GM21390 (cell line): ENCODE measurements at regions not wholly inside any gene's neighbourhood (a gene's known extent, or its start where the extent isn't known, plus 50 kb on each side); places are given as distances from the start of the nearest gene placed in this dataset.

ENCODE experiments used
- ATAC-seq: cut with Tn5 transposase; IDR thresholded peaks from one replicate; pipeline ENCODE4 v1.9.1; 2021; ENCODE audit not compliant: unreplicated experiment

DNA sequence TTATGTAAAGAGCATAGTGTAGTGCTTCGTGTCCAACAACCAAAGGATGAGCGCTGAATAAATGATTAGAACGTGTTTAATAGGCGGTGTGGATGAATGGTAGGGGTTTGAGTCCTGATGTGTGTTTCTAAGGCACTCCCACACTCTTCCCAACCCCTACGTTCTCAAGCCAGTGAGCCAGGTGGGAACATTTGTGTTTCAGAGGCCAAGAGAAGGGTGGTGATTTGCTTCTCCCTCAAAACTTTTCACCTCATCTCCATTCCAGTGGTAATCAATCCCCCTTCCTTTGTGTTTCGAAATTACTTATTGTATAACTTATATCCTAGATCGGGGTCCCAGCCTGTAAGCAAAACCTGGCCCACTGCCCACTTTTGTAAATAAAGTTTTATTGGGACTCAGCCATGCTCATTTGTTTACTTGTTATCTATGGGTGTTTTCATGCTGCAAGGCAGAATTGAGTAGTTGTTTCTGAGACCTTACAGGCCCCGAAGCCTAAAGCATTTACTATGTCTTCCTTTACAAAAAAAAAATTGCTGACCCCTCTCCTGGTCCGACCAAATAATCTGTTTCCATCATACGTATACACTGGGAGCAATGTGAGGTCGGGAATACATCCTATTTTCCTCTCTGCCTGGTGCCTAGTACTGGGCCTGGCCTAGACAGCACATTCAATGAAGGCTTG, 150.8 kb upstream of the MYCN start:
- no peak for ATAC-seq

- ATAC-seq = no peak
Measured at GRCh38 chr2:15790326-15790725, 150.0 kb upstream of the MYCN start.

DNA sequence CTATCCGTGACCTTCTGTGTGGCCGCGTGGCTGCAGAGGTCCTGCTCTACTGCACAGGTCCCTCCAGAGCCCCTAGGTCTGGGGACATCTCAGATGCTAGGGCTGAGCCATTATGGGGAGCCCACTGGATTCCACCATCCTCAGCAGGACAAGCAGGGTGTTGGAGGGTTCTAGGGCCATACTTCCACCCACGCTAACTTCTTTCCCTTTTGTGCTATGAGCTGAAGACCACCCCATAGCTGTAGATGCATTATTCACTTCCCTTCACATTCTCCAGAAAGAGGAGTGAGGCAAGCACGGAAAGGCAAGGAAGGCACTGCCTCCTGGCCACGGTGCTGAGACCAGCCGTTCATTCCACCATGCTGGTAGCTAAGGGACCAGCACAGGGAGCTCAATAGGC, 149.5 kb upstream of the MYCN start:
- no peak for ATAC-seq

- no peak for ATAC-seq
Measured at GRCh38 chr2:15791294-15791693, 149.1 kb upstream of the MYCN start.

- no peak for ATAC-seq
Measured at GRCh38 chr2:15792331-15792730, 148.0 kb upstream of the MYCN start.

DNA sequence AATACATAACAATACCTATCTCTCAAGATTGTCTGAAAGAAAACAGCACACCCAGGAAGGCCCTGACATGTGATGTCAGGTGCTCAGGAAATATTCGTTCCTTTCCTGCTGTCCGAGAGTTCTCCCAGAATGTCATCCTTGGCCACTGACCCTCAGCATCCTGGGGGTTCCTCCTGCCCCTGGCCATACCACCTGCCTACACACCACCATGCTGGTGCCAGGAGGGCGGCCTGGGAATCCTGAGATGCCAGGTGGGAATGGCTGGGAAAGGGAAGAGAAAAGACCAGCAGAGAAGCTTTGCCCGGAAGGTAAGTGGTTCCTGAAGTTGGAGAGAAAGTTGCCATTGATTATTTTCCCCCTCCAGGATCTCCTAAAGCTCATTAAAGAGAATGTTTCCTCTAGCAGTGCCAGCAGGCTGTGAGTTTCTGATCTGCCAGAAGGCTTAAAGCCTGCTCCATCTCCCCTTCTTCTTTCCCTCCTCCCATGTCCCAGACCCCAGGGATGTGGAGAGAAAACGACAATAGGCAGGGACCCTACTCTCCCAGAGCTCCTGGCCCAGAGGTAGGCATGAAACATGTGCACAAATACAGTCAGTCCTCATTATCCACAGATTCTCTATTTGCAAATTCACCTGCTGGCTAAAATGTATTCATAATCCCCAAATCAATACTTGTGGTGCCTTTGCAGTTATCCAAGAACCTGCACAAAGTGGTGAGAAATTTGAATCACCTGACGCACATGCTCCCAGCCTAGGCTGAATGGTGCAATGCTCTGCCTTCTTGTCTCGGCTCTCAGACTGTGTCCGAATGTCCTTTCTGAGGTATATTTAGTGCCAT, 147.1 kb upstream of the MYCN start:
- no peak for ATAC-seq

DNA sequence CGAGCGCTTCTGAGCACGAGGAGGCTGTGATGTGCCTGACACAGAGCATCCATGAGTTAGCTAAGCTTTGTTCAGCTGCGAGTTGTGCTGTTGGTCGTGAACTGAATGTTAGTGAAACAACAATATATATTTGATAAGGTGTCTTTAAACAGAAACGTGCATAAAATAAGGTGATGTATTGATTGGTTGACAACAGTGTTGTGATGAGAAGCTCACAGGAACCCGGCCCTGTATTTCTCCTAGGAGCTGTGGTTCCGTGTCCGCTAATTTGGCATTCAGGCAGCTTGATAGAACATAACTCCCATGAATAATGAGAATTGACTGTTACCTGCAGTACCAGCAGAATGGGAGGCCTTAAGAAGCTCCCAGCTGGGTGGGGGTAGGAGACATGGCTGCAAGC, 146.4 kb upstream of the MYCN start:
- no peak for ATAC-seq

DNA sequence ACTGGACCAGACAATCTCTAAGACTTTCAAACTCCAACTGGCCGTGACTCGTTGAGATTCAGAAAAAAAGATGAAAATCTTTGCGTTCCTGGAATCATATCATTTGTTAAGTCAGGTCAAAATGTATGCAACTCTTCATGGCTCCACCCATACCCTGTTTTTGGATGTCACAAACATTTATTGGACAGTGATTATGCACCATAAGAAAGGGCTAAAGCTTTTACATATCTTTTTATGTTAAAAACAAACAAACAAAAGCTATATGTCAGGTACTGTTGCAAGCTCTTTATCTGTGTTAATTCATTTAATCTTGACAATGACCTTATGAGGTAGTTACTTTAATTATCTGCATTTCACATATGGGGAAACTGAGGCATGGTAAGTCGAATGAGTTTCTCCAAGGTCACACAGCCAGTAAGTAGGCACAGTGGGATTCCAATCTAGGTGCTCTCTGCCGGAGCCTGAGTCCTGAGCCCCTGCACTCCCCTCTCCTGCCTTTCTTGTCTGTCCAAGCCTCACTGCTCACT, 145.7 kb upstream of the MYCN start:
- ATAC-seq = no peak

- ATAC-seq = no peak
Measured at GRCh38 chr2:15795426-15795825, 144.9 kb upstream of the MYCN start.

GRCh38 chr2:15796167-15796942, 144.0 kb upstream of the MYCN start:
- no peak for ATAC-seq

- ATAC-seq = no peak
Measured at GRCh38 chr2:15797231-15797938, 143.0 kb upstream of the MYCN start.

DNA sequence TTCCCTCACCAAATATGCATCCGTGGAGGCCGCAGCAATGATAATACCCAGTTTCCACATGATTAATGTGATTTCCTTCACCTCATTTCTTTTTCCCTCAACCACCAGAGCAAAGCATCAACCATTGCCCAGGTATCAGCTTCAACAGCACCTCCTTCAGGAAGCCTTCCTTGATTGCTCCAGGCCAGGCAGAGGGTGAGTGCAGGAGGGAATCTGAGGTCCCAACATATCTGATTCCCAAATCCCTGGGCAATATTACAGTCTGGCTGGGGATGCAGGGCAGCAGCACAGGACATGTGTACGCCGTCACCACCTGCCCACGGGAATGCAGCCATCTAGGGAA, 142.4 kb upstream of the MYCN start:
- ATAC-seq = no peak

- ATAC-seq = no peak
Measured at GRCh38 chr2:15798701-15799431, 141.5 kb upstream of the MYCN start.

- ATAC-seq = peak; percentile 70
Measured at GRCh38 chr2:15799432-15799827, 140.9 kb upstream of the MYCN start.

DNA sequence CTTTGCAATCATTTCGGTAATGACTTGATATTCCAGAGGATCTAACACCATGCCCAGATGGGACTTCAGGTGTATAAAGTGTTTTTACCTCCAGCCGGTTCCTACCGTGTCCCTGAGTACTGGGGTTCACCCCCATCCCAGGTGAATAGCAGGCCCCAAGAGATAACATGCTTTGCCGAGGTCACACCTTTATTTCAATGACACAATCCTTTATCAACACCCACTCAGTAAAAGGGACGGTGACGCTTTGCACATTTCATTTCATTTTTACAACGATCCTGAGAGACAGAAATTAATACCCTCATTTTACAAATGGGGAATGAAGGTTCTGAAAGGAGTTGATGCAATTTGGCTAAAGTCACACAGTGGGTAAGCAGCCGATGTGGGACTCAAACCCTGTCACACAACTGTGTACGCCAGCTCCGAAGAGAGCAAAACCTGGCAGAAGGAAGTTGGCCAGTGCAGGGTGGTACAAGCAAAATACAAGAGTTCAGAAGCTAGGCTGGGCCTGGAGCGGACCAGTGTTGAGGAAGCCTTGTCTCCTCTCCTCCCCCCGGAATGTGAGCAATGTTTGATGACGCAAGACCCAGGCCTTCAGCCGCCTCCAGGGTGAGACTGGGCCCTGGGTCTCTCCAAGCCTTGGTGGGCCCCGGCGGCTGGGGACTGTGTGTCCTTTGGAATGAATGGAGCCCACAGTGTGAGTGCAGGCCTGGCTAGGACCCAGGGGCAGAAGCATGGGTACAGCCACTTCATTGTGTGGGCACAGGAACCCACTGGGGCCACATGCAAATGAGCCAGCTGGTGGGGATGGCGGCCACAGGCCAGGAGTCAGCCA, 139.6 kb upstream of the MYCN start:
- ATAC-seq = no peak

DNA sequence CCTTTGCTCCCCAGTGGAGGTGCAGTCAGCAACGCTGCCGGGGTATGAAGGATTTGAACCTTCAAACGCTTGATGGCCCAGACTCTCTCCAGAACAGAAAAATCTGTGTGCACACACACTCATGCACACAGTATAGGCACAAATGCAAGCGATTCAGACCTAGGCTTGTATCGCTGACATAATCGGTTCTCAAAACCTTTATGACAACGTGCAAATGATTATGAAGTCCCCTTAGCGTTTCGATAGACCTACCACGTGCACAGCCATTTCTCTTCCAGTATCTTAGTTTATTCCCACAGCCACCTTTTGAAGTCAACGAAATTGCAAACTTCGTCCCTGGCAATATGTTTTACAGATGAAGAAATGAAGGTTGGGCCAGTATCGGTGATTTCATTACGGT, 138.9 kb upstream of the MYCN start:
- ATAC-seq = no peak

DNA sequence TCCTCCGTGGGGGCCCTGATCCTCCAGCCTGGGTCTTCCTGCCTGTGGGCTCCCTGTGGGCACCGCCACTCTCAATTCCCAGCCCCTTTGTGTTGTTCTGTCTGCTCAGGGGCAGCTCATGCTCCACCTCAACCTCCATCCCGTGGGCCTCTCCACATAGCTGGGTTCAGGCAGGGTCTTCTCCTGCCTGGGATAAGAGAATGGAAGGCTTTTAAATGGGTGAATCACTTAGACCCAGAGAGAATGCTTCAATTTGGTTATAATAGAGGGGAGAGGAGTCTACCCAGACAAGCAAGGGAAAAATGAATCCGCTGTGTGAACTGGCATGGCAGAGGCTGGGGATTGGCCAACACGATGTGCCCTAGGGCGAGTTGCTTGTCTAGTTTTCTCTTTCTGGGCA, 138.4 kb upstream of the MYCN start:
- no peak for ATAC-seq

DNA sequence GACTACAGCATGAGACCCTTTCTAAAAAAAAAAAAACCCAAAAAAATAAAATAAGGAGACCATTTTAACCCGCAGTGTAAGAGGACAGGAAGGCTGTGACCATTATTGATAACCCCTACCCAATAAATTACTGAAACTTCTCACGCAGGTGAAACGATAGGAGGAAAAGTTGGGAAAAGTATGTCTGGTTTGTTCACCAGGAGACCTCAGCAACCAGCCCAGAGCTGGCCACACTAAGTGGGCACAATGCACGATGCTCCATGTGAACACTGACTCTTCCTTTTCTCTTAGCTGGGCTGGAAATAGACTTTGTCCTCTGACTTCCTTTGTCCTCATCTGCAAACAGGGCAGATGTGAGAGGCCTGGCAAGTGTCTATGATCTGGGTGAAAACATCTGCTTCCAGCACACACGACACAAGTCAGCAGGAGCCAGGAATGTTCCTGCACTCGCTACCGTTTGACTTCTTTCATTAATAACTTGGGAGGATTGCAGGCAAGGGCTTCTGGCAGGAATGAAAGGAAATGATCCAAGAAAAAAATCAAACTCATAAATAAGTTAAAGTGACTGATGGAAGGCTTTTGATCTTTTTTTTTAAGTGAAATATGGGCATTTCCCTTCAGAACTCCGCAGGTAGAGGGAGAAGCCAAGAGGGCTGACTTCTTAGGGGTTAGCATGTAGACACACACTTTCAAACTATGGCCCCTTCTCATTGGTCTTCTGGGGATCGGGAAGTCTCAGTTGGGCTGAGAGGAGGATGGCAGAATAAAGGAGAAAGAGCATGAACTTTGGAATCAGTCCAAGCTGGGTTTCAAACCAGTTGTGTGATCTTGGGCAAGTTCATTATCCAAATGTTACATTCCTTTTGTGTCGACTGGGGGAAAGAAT, 137.4 kb upstream of the MYCN start:
- no peak for ATAC-seq
